CD4-positive, alpha-beta T cell (primary cell): ENCODE measurements at regions not wholly inside any gene's neighbourhood (a gene's known extent, or its start where the extent isn't known, plus 50 kb on each side); places are given as distances from the start of the nearest gene placed in this dataset.

Experiments
- ATAC-seq: fragments of 200-7000 bp; cut with Tn5 transposase; one replicate; pipeline ENCODE4 v1.10.0; 2022; ENCODE audit warnings: mild to moderate bottlenecking; ENCODE audit not compliant: poor library complexity
- CTCF ChIA-PET: fragments of 350-600 bp; sonication (Branson Sonifier 250); formaldehyde crosslinking; loops from one replicate; lab custom pipeline; 2021; ENCODE audit warnings: antibody characterized with exemption, inconsistent platforms; lab: Charles Lee
- POLR2A ChIA-PET: fragments of 350-600 bp; sonication (Branson Sonifier 250); formaldehyde crosslinking; loops from one replicate; lab custom pipeline; 2021; ENCODE audit warnings: antibody characterized with exemption, inconsistent platforms; lab: Charles Lee
- DNase-seq, 14 experiments: peaks; one replicate each; pipeline ENCODE4 v3.0.0-alpha.2; 2013 to 2020; ENCODE audit warnings: mixed read lengths in 2 of 14
- H3K27ac ChIP-seq, 2 donors: one replicate each; pipeline versions ENCODE4 v1.5.1 to v1.7.0; 2013; ENCODE audit warnings: low read length in 2 of 2, low read depth in 1 of 2, mild to moderate bottlenecking in 1 of 2
- H3K27me3 ChIP-seq, 2 experiments: 1 replicate in 1 of 2; 2 replicates in 1 of 2; pipeline versions ENCODE4 v1.6.1 to v1.7.0; 2013; ENCODE audit warnings: low read length in 2 of 2, control low read depth in 1 of 2, mild to moderate bottlenecking in 1 of 2, moderate library complexity in 1 of 2; ENCODE audit not compliant: insufficient read depth in 2 of 2, control insufficient read depth in 1 of 2
- H3K36me3 ChIP-seq: one replicate; pipeline ENCODE4 v1.6.1; 2013; ENCODE audit warnings: low read length, control low read depth; ENCODE audit not compliant: insufficient read depth
- H3K4me1 ChIP-seq: one replicate; pipeline ENCODE4 v1.6.1; 2013; ENCODE audit warnings: low read length, control low read depth; ENCODE audit not compliant: insufficient read depth
- H3K4me3 ChIP-seq: one replicate; pipeline ENCODE4 v1.5.1; 2013; ENCODE audit warnings: mild to moderate bottlenecking, low read length, moderate library complexity
- H3K9me3 ChIP-seq, 2 experiments: 1 replicate in 1 of 2; 2 replicates in 1 of 2; pipeline versions ENCODE4 v1.6.1 to v1.7.0; 2013; ENCODE audit warnings: low read length in 2 of 2, mild to moderate bottlenecking in 2 of 2, control low read depth in 1 of 2, moderate library complexity in 1 of 2; ENCODE audit not compliant: control insufficient read depth in 1 of 2, insufficient read depth in 1 of 2
- H3K27ac Mint-ChIP-seq: one replicate; pipeline ENCODE4 v1.8.0; 2020; ENCODE audit warnings: mixed read lengths
- H3K27me3 Mint-ChIP-seq: one replicate; pipeline ENCODE4 v1.8.0; 2021; ENCODE audit warnings: mixed read lengths
- H3K36me3 Mint-ChIP-seq: one replicate; pipeline ENCODE4 v1.8.0; 2021; ENCODE audit warnings: low read depth, mixed read lengths
- H3K4me1 Mint-ChIP-seq: one replicate; pipeline ENCODE4 v1.8.0; 2021; ENCODE audit warnings: low read depth, mixed read lengths
- H3K4me3 Mint-ChIP-seq: one replicate; pipeline ENCODE4 v1.8.0; 2020; ENCODE audit warnings: mild to moderate bottlenecking, mixed read lengths
- H3K9me3 Mint-ChIP-seq: one replicate; pipeline ENCODE4 v1.8.0; 2020; ENCODE audit warnings: mixed read lengths
- CTCF ChIP-seq: fragments of 200-600 bp; IDR thresholded peaks from one replicate; pipeline ENCODE4 v1.8.0; 2022; ENCODE audit warnings: antibody characterized with exemption, mild to moderate bottlenecking
- intact Hi-C, 2 experiments: fragments of 100-400 bp; cut with DNase I in 1 of 2; cut with micrococcal nuclease in 1 of 2; formaldehyde crosslinking; loops; one replicate each; pipeline versions ENCODE4 v1.15.1 to v1.9.0; 2023 to 2025; cut with DNase I, micrococcal nuclease

GRCh38 chr14:21891921-21892320 lies 218.3 kb upstream of the OR4E1 start:
- no peak for DNase-seq
- peaks cover 10% of the 10 kb centered on the region for H3K4me1 ChIP-seq
- no peaks in the 10 kb centered on the region for H3K36me3 Mint-ChIP-seq
- no peaks in the 10 kb centered on the region for H3K27me3 Mint-ChIP-seq
- ChIA-PET CTCF (no interaction called here), POLR2A (interaction anchor here (1.0 kb wide), 1 partner anchor 658 kb away, joined by 3 read pairs; no protein-coding TSS in a partner anchor)
- intact Hi-C loops = no loop called here
- TF ChIP-seq CTCF = no peak
- no peaks in the 10 kb centered on the region for H3K9me3 Mint-ChIP-seq
- H3K9me3 ChIP-seq = no peaks in the 10 kb centered on the region
- H3K27ac Mint-ChIP-seq = no peak overlapping the region
- H3K4me3 Mint-ChIP-seq = no peak overlapping the region
- H3K4me1 Mint-ChIP-seq = peaks cover 26% of the 10 kb centered on the region
- ATAC-seq = no peak
- H3K4me3 ChIP-seq = no peak overlapping the region
- H3K27me3 ChIP-seq = no peaks in the 10 kb centered on the region
- H3K27ac ChIP-seq = no peak overlapping the region
- H3K36me3 ChIP-seq = no peaks in the 10 kb centered on the region

GRCh38 chr14:21884995-21885394 lies 211.4 kb upstream of the OR4E1 start:
- Mint-ChIP-seq H3K4me3 (no peak overlapping the region), H3K9me3 (peaks cover 3% of the 10 kb centered on the region), H3K27ac (no peak overlapping the region), H3K4me1 (peaks cover 27% of the 10 kb centered on the region), H3K27me3 (no peaks in the 10 kb centered on the region), H3K36me3 (no peaks in the 10 kb centered on the region)
- DNase-seq (no peak), ATAC-seq (no peak)
- Histone ChIP-seq H3K9me3 (peaks cover 0 to 5% of the 10 kb centered on the region in 2 experiments), H3K4me1 (peaks cover 6% of the 10 kb centered on the region), H3K27me3 (no peaks in the 10 kb centered on the region), H3K4me3 (no peak overlapping the region), H3K36me3 (no peaks in the 10 kb centered on the region), H3K27ac (no peak overlapping the region)
- intact Hi-C loops = no loop called here
- POLR2A ChIA-PET = interaction anchor here (0.6 to 1.3 kb wide), 3 partner anchors 11 to 642 kb away, joined by 3 to 5 read pairs (median 3); no protein-coding TSS in a partner anchor
- CTCF ChIA-PET = no interaction called here
- no peak for TF ChIP-seq CTCF

GRCh38 chr14:21882226-21882625 lies 208.6 kb upstream of the OR4E1 start:
- ChIA-PET POLR2A (no interaction called here), CTCF (no interaction called here)
- H3K4me3 Mint-ChIP-seq = no peak overlapping the region
- H3K27me3 Mint-ChIP-seq = no peaks in the 10 kb centered on the region
- Histone ChIP-seq H3K4me1 (no peaks in the 10 kb centered on the region), H3K27me3 (no peaks in the 10 kb centered on the region), H3K9me3 (peaks cover 0 to 5% of the 10 kb centered on the region in 2 experiments), H3K27ac (no peak overlapping the region), H3K36me3 (no peaks in the 10 kb centered on the region), H3K4me3 (no peak overlapping the region)
- no peak overlapping the region for H3K27ac Mint-ChIP-seq
- no peaks in the 10 kb centered on the region for H3K36me3 Mint-ChIP-seq
- intact Hi-C loops = no loop called here
- TF ChIP-seq CTCF = no peak
- peaks cover 3% of the 10 kb centered on the region for H3K9me3 Mint-ChIP-seq
- DNase-seq (no peak), ATAC-seq (no peak)
- H3K4me1 Mint-ChIP-seq = peaks cover 22% of the 10 kb centered on the region
